Mucosa of descending colon (tissue), 3 donors: ENCODE measurements at regions not wholly inside any gene's neighbourhood (a gene's known extent, or its start where the extent isn't known, plus 50 kb on each side); places are given as distances from the start of the nearest gene placed in this dataset.
"Not testable (repeated sequence)": the region's sequence is repeated elsewhere in the genome, so short reads cannot be mapped to it uniquely, and the experiment has no call there.

Experiments
- ATAC-seq: fragments of 200-7000 bp; cut with Tn5 transposase; one replicate; pipeline ENCODE4 v1.9.1; 2020; ENCODE audit warnings: mild to moderate bottlenecking, moderate library complexity
- DNase-seq, 3 donors: peaks; one replicate each; pipeline ENCODE4 v3.0.0-alpha.2; 2020
- H3K36me3 ChIP-seq: fragments of 200-600 bp; one replicate; pipeline ENCODE4 v1.8.0; 2021; ENCODE audit warnings: low read depth, mild to moderate bottlenecking
- H3K4me1 ChIP-seq: fragments of 200-600 bp; one replicate; pipeline ENCODE4 v1.8.0; 2021; ENCODE audit warnings: low read depth, mild to moderate bottlenecking
- H3K4me3 ChIP-seq: fragments of 200-600 bp; one replicate; pipeline ENCODE4 v1.8.0; 2021; ENCODE audit warnings: mild to moderate bottlenecking
- H3K9me3 ChIP-seq: fragments of 200-600 bp; one replicate; pipeline ENCODE4 v1.8.0; 2021; ENCODE audit warnings: mild to moderate bottlenecking
- intact Hi-C, 2 donors: fragments of 100-400 bp; cut with DNase I in 1 of 2; cut with micrococcal nuclease in 1 of 2; formaldehyde crosslinking; loops; one replicate each; pipeline versions ENCODE4 v1.11.0 to v1.11.1; 2022; cut with DNase I, micrococcal nuclease
- TF ChIP-seq, protein P1 (sequence below): fragments of 200-600 bp; IDR thresholded peaks from one replicate; pipeline ENCODE4 v1.8.0; 2022; ENCODE audit warnings: antibody characterized with exemption, mild to moderate bottlenecking
- donor health status: DM: no; HTN: no; CAD: no; lungs with moderate emphysema.
- donor health status: DM: no; HTN: no; CAD: no.
- donor health status: DM: no; HTN: yes; CAD: no.

DNA sequence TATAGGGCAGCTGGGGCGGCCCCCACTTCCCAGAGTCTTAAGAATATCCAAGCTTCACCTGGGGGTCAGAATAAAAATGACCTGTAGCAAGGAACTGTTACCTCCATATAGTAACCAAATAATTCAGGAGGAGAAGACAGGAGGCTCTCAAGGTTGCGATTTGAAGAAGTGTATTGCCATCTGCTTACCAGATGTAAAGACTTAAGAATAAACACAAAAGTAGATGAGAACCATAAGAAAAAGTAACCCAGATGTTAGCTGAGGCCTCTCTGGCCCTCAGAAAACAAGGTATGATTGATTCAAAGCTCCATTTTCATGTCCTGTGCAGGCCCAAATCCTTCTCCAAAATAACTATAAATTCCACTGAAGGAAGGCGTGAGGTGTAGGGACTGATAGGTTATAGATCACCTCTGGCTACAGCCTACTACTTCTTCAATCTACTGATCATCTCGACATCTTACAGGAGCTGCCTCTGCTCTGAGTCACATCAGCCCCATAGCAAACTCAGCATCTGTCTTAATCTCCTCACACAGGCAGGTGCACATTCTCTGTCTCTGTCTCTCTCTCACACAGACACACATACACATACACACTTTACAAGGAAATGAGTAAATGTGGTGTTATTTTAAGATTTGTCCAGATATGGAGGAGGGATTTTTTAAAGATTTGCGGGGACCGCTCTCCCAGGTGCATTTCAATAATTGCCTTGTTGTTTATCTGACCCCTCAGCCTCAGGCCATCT is 193.9 kb upstream of the EDNRA start:
- intact Hi-C loops = no loop called here
- DNase-seq = no peak
- TF ChIP-seq, protein P1, sequence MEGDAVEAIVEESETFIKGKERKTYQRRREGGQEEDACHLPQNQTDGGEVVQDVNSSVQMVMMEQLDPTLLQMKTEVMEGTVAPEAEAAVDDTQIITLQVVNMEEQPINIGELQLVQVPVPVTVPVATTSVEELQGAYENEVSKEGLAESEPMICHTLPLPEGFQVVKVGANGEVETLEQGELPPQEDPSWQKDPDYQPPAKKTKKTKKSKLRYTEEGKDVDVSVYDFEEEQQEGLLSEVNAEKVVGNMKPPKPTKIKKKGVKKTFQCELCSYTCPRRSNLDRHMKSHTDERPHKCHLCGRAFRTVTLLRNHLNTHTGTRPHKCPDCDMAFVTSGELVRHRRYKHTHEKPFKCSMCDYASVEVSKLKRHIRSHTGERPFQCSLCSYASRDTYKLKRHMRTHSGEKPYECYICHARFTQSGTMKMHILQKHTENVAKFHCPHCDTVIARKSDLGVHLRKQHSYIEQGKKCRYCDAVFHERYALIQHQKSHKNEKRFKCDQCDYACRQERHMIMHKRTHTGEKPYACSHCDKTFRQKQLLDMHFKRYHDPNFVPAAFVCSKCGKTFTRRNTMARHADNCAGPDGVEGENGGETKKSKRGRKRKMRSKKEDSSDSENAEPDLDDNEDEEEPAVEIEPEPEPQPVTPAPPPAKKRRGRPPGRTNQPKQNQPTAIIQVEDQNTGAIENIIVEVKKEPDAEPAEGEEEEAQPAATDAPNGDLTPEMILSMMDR = no peak
- no peaks in the 10 kb centered on the region for H3K36me3 ChIP-seq
- H3K4me1 ChIP-seq = no peaks in the 10 kb centered on the region
- no peak overlapping the region for H3K4me3 ChIP-seq
- ATAC-seq = no peak
- H3K9me3 ChIP-seq = no peaks in the 10 kb centered on the region

DNA sequence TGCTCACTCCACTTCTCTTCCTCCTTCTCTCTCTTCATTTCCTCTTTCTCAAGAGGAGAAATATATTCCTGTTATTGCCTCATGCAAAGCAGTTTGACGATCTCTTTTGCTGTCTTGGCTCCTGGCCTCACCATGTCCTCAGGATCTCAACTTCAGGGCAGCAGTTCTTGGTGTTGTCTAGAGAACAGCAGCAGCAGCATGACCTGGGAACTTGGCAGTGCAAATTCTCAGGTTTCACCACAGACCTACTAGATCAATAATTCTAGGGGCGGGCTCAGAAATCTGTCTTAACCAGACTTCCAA is 193.4 kb upstream of the EDNRA start:
- Histone ChIP-seq H3K36me3 (no peaks in the 10 kb centered on the region), H3K4me3 (no peak overlapping the region), H3K9me3 (no peaks in the 10 kb centered on the region), H3K4me1 (no peaks in the 10 kb centered on the region)
- DNase-seq (no peak), ATAC-seq (no peak)
- TF ChIP-seq, protein P1 = no peak
- intact Hi-C loops = no loop called here

GRCh38 chr4:147288512-147288911 is 192.4 kb upstream of the EDNRA start:
- H3K9me3 ChIP-seq = no peaks in the 10 kb centered on the region
- intact Hi-C loops = no loop called here
- H3K36me3 ChIP-seq = no peaks in the 10 kb centered on the region
- H3K4me1 ChIP-seq = no peaks in the 10 kb centered on the region
- H3K4me3 ChIP-seq = no peak overlapping the region
- no peak for DNase-seq
- ATAC-seq = no peak
- TF ChIP-seq, protein P1 = no peak

DNA sequence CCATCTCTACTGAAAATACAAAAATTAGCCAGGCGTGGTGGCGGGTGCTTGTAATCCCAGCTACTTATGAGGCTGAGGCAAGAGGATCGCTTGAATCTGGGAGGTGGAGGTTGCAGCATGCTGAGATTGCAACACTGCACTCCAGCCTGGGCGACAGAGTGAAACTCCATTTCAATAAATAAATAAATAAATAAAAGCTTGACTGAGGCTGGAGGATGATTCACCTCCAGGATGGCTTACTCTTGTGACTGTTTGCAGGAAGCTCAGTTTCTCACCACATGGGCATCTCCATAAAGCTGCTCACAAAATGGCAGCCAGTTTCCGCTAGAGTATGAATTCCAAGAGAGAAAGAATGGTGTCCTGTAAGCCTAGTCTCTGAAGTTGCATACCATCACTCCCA is 191.7 kb upstream of the EDNRA start:
- Histone ChIP-seq H3K4me1 (no peaks in the 10 kb centered on the region), H3K36me3 (no peaks in the 10 kb centered on the region), H3K9me3 (no peaks in the 10 kb centered on the region), H3K4me3 (no peak overlapping the region)
- intact Hi-C loops = no loop called here
- ATAC-seq = no peak
- no peak for DNase-seq
- TF ChIP-seq, protein P1 = no peak

DNA sequence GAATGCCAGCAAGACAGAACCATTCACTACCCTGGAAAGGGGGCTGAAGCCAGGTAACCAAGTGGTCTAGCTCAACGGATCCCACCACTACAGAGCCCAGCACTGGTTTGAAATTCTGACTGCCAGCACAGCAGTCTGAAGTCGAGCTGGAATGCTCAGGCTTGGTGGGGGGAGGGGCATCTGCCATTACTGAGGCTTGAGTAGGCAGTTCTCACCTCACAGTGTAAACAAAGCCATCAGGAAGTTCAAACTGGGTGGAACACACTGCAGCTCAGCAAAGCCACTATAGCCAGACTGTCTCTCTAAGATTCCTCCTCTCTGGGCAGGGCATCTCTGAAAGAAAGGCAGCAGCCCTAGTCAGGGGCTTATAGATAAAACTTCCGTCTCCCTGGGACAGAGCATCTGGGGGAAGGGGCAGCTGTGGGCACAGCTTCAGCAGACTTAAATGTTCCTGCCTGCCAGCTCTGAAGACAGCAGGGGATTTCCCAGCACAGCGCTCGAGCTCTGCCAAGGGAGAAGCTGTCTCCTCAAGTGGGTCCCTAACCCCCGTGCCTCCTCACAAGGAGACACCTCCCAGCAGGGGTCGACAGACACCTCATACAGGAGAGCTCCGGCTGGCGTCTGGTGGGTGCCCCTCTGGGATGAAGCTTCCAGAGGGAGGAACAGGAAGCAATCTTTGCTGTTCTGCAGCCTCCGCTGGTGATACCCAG is 188.1 kb upstream of the EDNRA start:
- DNase-seq (peak; percentile 68 to 90 (median 74)), ATAC-seq (peak; percentile 88)
- intact Hi-C loops, H3K36me3 ChIP-seq, H3K4me3 ChIP-seq, H3K4me1 ChIP-seq, H3K9me3 ChIP-seq: not testable (repeated sequence)

DNA sequence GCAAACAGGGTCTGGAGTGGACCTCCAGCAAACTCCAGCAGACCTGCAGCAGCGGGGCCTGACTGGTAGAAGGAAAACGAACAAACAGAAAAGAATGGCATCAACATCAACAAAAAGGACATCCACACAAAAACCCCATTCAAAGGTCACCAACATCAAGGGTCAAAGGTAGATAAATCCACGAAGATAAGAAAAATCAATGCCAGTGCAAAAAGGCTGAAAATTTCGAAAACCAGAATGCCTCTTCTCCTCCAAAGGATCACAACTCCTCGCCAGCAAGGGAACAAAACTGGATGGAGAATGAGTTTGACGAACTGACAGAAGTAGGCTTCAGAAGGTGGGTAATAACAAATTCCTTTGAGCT is 187.6 kb upstream of the EDNRA start:
- intact Hi-C loops, H3K36me3 ChIP-seq, H3K4me1 ChIP-seq, ATAC-seq, H3K4me3 ChIP-seq, H3K9me3 ChIP-seq, DNase-seq: not testable (repeated sequence)
